SK-N-MC (cell line): ENCODE measurements at regions not wholly inside any gene's neighbourhood (a gene's known extent, or its start where the extent isn't known, plus 50 kb on each side); places are given as distances from the start of the nearest gene placed in this dataset.

ENCODE experiments used
- DNase-seq: peaks from one replicate; pipeline ENCODE4 v3.0.0-alpha.2; 2011; ENCODE audit warnings: low read depth, low spot score
- H3K27ac ChIP-seq: fragments of 200-600 bp; sonication (generic); 2 replicates; pipeline ENCODE4 v1.5.1; 2016; ENCODE audit warnings: mixed run types
- H3K36me3 ChIP-seq: fragments of 200-600 bp; sonication (generic); 2 replicates; pipeline ENCODE4 v1.6.1; 2017; ENCODE audit warnings: antibody characterized with exemption, low read length, mixed read lengths; ENCODE audit not compliant: insufficient read depth
- H3K4me3 ChIP-seq: fragments of 200-600 bp; sonication (generic); 2 replicates; pipeline ENCODE4 v1.5.1; 2016
- H3K9ac ChIP-seq: fragments of 200-600 bp; sonication (generic); 2 replicates; pipeline ENCODE4 v1.8.0; 2017; ENCODE audit warnings: mixed run types, mixed read lengths; ENCODE audit not compliant: insufficient read length
- H3K9me3 ChIP-seq: fragments of 200-600 bp; sonication (generic); 2 replicates; pipeline ENCODE4 v1.6.1; 2017; ENCODE audit warnings: low read depth, mild to moderate bottlenecking, antibody characterized with exemption, low read length, moderate library complexity, mixed read lengths
- EZH2 ChIP-seq: fragments of 200-600 bp; sonication (generic); IDR thresholded peaks from one replicate; pipeline ENCODE4 v1.6.1; 2017; ENCODE audit warnings: antibody characterized with exemption
- FOXP2 ChIP-seq: optimal IDR thresholded peaks from 2 replicates; pipeline ENCODE3; 2011; ENCODE audit warnings: mild to moderate bottlenecking, moderate library complexity; ENCODE audit not compliant: insufficient read depth; ENCODE audit errors: extremely low read length, control extremely low read depth
- POLR2AphosphoS5 ChIP-seq: IDR thresholded peaks from 2 replicates; pipeline ENCODE4 v1.6.1; 2012; ENCODE audit warnings: mild to moderate bottlenecking, low read depth, low read length, borderline replicate concordance

- TF ChIP-seq EZH2 (no peak), POLR2AphosphoS5 (no peak), FOXP2 (no peak)
- DNase-seq: no peak
- Histone ChIP-seq H3K36me3 (no peaks in the 10 kb centered on the region), H3K27ac (no peak overlapping the region), H3K9ac (no peak overlapping the region), H3K4me3 (no peak overlapping the region), H3K9me3 (no peaks in the 10 kb centered on the region)
Measured at GRCh38 chr2:6664332-6665061, 201.2 kb downstream of the CMPK2 start.

DNA sequence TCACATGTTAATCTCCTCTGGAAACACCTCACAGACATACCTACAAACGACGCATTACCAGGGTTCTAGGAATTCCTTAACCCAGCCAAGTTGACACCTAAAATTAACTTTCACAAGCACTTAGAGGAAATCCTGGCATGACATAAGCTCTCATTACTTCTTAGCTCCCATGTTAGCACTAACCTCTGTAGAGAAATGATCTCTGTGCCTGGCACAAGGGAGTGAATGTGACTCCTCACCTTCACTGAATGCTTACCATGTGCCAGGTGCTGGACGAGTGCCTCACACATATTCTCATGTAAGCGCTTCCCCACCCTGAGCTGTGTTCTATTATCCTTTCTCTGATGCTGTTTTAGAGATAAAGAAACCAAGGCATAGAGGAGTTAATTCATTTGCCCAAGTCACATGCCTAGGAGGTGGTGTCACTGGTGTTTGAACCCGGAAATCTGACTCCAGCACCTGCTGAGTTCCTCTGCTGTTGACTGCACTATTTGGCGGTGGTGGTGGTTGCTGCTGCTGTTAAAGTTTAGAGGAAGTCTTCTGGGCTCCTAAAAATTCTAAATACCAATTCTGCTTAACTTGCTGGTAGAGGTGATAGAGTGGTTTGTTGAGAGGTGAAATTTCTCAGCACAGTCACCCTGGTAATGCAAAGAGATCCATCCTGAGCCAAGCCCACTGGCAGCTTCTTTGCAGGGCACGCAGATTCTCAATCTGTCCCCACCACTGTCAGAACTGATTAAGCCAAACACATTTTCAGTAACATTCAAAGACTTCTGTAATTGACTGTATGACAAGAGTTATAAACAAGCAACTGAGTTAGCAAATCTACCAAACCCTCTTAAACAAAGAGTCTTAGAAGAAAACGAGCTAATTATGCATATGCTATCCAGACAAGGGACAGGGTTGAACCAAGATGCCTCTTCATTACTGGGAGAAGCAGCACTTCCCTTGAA, 200.3 kb downstream of the CMPK2 start:
- no peak overlapping the region for H3K27ac ChIP-seq
- no peak overlapping the region for H3K4me3 ChIP-seq
- no peak for DNase-seq
- no peak overlapping the region for H3K9ac ChIP-seq
- H3K36me3 ChIP-seq: no peaks in the 10 kb centered on the region
- no peak for TF ChIP-seq POLR2AphosphoS5
- TF ChIP-seq EZH2: no peak
- TF ChIP-seq FOXP2: no peak
- H3K9me3 ChIP-seq: no peaks in the 10 kb centered on the region

GRCh38 chr2:6667326-6667725, 198.4 kb downstream of the CMPK2 start:
- Histone ChIP-seq H3K4me3 (no peak overlapping the region), H3K9ac (no peak overlapping the region), H3K9me3 (no peaks in the 10 kb centered on the region), H3K27ac (no peak overlapping the region), H3K36me3 (no peaks in the 10 kb centered on the region)
- TF ChIP-seq POLR2AphosphoS5: no peak
- no peak for DNase-seq

DNA sequence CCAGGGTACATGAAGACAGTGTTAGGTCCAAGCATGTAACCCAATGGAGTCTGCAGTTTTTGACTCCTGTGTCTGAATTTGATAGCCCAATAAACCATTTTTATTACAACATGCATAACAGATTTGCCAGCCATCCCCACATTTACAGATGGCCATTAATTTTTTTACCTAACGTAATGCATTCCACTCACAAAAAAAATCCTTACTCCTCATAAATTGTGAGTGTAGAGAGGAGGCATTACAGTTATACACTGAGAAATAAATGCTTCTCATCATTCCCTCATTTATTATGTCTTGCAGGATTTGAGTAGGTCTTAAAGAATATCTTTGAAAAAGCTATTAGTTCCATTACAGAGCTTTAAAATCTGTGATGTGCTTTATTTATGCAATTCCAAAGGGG, 193.8 kb downstream of the CMPK2 start:
- TF ChIP-seq FOXP2: no peak
- no peak for TF ChIP-seq POLR2AphosphoS5
- TF ChIP-seq EZH2: no peak
- Histone ChIP-seq H3K36me3 (no peaks in the 10 kb centered on the region), H3K4me3 (no peak overlapping the region), H3K9me3 (no peaks in the 10 kb centered on the region), H3K27ac (no peak overlapping the region), H3K9ac (no peak overlapping the region)
- no peak for DNase-seq

DNA sequence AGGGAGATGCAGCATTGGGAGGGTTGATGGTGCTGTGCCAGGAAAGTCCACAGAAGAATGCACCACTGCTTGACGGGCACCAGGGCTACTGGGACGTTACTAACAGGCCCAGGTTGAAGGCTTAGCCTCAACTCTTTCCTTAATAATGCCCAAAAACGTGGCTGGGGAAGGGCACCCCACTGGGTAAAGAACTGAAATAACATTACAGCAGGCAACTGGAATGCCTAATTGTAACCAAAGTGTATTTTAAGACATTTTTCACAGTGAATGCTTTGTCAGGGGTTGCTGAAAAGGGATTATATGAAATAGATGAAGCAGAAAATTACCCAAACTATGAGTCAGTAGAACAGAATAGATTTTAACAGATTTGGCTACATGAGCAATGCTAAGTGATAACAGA, 191.3 kb downstream of the CMPK2 start:
- DNase-seq: no peak
- TF ChIP-seq EZH2 (no peak), FOXP2 (no peak), POLR2AphosphoS5 (no peak)
- no peak overlapping the region for H3K4me3 ChIP-seq
- no peaks in the 10 kb centered on the region for H3K9me3 ChIP-seq
- no peak overlapping the region for H3K27ac ChIP-seq
- H3K36me3 ChIP-seq: no peaks in the 10 kb centered on the region
- H3K9ac ChIP-seq: no peak overlapping the region

DNA sequence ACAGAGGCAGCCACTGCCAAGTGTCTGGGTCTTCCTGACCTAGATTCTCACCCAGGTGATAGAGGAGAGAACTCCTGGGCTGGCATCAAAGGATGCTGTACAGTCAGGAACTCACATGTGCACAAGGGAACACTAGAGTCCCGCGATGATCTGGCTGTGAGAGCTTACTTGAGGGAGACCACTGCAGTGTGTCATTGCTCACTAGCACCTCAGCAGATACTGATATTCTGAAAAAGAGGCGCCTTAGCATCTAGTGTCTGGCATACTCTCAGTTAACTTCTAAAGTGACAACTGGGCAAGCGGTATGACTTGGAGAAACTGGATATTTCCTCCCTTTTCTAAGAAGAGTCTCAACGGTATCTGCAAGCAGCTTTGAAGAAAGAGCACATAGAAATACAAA, 189.9 kb downstream of the CMPK2 start:
- Histone ChIP-seq H3K36me3 (no peaks in the 10 kb centered on the region), H3K4me3 (no peak overlapping the region), H3K9ac (no peak overlapping the region), H3K27ac (no peak overlapping the region), H3K9me3 (no peaks in the 10 kb centered on the region)
- DNase-seq: no peak
- TF ChIP-seq EZH2: no peak
- TF ChIP-seq FOXP2: no peak
- TF ChIP-seq POLR2AphosphoS5: no peak

GRCh38 chr2:6676241-6676640, 189.5 kb downstream of the CMPK2 start:
- no peak for DNase-seq
- Histone ChIP-seq H3K9me3 (no peaks in the 10 kb centered on the region), H3K4me3 (no peak overlapping the region), H3K9ac (no peak overlapping the region), H3K27ac (no peak overlapping the region), H3K36me3 (no peaks in the 10 kb centered on the region)
- no peak for TF ChIP-seq FOXP2
- no peak for TF ChIP-seq EZH2
- no peak for TF ChIP-seq POLR2AphosphoS5

DNA sequence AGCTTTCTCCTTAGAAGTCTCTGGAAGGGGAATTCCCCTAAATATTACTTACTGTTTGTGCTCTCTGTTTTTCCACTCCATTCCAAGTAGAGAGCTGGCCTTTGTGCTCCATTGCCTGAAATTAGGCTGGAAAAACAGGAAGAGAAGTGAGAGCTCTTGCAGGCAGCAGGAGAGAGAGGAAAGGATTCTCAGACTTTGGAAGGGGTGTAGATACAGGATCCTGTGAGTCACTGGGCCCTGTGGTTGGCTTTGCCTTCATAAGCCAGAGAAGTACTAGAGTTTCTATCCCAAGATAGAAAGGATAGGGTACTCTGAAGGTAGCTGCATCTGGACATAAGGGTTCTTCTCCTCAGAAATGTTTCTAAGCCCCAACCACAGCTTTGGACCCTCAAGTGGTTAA, 188.9 kb downstream of the CMPK2 start:
- DNase-seq: no peak
- Histone ChIP-seq H3K9ac (no peak overlapping the region), H3K4me3 (no peak overlapping the region), H3K27ac (no peak overlapping the region), H3K36me3 (no peaks in the 10 kb centered on the region), H3K9me3 (no peaks in the 10 kb centered on the region)
- no peak for TF ChIP-seq EZH2
- TF ChIP-seq POLR2AphosphoS5: no peak
- no peak for TF ChIP-seq FOXP2
